Daoy (cell line): ENCODE measurements at regions not wholly inside any gene's neighbourhood (a gene's known extent, or its start where the extent isn't known, plus 50 kb on each side); places are given as distances from the start of the nearest gene placed in this dataset.

ENCODE experiments used
- DNase-seq: peaks from one replicate; pipeline ENCODE4 v3.0.0-alpha.2; 2015; ENCODE audit warnings: low read depth

DNA sequence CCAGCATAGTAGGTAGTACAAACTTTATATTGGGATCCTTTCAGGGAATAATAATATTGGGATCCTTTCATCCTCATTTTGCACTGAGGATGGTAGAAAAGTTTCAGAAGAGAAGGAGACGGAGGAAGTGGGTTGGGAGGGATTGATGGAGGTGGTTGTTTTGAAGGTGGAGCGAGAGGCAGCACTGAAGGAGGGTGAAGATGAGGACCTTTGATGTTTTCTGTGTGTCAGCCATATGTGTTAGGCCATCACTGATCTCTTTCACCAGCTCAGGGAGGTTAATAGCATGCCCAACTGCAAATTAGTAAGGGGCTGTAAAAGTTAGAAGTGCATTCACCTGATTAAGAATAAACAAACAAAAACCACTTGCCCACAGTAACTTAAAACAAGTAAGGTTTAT, 275.5 kb upstream of the B3GAT1 start:
- DNase-seq = no peak

DNA sequence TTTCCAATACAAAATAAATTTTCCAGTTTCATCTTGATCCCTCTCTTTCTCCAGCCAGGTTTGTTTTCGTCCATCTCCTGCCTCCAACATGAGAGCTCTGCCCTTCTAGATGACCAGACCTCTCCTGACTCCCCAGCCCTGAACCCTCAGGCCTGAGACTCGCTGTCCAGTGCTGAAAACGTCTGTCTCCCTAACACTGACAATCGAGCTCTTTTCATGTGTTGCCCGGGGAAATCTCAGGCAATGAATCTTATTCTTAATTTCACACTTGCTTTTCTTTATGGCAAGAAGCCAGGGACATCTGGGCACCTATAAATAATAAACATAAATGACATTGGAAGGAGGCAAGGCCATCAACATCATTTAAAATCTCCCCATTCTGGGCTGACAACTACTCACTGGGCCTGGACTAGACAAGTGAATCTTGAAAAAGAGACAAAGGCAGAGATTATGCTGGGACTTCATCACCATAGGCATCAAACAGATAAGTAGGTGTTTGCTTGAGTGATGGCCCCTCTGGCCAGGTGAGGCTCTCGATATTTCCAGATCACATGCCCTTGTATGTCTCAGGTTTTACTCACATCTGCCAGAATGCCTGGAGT, 274.5 kb upstream of the B3GAT1 start:
- no peak for DNase-seq

DNA sequence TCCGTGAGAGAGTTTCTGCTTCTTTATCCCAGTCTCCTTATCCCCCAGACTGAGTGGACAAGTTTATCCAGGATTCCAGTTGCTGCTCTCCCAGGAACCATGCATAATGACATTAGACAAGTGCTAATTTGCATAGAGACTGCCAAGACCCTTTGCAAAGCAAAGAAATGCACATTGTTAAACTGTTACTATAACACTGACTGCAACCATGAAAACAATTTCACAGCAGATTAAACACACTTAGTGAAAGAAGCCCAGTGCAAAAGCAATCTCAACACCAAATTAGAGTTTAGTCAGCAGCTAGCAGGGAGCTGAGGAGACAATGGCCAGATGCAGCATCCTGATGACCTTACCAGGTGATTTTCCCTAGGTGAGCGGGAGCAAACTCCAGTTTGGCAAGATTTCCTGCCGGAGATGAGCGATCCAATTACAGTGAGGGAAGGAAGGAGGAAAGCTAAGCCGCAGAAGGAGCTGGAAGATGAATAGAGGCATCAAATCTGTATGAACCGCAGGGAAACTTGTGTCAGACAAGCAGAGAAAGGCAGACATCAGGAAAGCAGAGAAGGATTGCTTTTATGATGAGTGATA, 273.8 kb upstream of the B3GAT1 start:
- no peak for DNase-seq

GRCh38 chr11:134684576-134684975, 272.5 kb upstream of the B3GAT1 start:
- DNase-seq = no peak

- DNase-seq = no peak
Measured at GRCh38 chr11:134683860-134684259, 271.8 kb upstream of the B3GAT1 start.

- no peak for DNase-seq
Measured at GRCh38 chr11:134682577-134682976, 270.5 kb upstream of the B3GAT1 start.

DNA sequence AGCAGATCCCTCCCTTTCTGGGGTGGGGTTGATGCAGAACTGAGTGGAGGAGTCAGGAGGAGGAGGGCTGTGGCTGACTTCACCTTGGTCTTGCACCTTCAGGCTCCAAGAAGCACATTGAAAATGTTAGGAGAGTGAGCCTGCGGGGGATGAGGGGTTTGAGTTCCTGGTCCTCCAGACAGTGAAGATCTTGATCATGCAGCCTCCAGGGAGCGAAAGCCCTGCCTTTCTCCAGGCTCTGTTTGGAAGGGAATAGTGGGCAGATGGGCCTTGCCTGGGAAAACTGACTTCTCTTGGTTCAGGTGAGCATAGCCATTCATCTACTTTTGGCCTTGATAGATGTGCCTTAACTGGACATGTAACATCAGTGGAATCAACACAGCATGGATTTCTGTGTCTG, 267.6 kb upstream of the B3GAT1 start:
- no peak for DNase-seq

GRCh38 chr11:134678744-134679143, 266.7 kb upstream of the B3GAT1 start:
- no peak for DNase-seq

GRCh38 chr11:134677891-134678551, 266.0 kb upstream of the B3GAT1 start:
- DNase-seq = no peak

- no peak for DNase-seq
Measured at GRCh38 chr11:134677397-134677822, 265.4 kb upstream of the B3GAT1 start.

DNA sequence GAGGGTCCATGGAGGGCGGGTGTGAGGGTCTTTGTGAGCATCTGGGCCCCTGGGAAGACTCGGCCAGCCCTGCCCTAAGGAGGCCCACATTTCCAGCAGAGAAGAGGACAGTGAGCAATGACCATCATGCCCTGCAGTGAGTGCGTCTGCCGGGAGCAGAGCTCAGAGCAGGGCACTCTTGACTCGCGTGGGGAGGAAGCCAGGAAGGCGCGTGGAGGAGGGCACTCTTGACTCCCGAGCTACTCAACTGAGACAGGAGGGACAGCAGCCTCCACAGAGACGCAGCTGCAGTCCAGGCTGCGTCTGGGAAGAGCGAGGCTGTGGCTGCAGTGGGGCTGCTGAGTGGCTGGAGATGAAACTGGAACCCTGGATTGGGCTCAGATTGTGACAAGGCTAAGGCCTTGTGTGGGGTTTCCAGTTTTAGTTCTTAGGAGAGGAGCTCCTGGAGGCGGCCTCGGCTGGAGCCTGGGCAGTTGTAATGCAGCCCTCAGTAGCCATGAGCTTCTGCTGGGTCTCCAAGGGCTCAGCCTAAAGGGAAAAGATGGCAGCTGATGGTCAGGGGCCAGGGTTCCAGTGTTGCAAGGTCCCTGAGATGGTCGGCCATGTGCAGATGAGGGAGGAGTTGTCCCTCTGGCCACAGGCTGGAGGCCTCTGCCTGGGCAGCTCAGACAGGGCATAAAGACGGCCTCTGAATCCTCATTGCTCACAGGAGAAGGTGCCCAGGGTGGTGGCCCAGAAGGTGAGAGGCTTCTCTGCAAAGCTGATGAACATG, 264.7 kb upstream of the B3GAT1 start:
- DNase-seq = no peak

- DNase-seq = no peak
Measured at GRCh38 chr11:134675983-134676382, 263.9 kb upstream of the B3GAT1 start.

- no peak for DNase-seq
Measured at GRCh38 chr11:134674974-134675373, 262.9 kb upstream of the B3GAT1 start.

DNA sequence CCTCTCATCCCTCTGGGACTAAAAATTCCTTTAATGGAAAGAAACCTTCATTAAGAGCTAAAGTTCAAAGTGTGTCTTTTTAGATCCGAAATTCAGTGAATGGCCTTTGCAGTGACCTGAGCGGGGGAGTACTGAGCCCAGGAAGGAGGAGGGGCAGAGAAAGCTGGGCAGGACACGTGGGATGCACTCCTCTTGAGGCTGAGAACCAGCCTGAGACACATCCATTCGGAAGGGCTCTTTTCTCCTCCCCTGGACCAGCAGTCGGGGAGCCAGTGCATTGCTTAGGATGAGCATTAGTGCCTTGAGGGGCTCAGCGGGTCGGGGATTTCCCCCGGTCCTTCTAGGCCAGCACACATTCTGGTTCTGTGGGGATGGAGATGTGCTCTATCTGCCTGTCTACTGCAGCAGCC, 258.9 kb upstream of the B3GAT1 start:
- DNase-seq = no peak

DNA sequence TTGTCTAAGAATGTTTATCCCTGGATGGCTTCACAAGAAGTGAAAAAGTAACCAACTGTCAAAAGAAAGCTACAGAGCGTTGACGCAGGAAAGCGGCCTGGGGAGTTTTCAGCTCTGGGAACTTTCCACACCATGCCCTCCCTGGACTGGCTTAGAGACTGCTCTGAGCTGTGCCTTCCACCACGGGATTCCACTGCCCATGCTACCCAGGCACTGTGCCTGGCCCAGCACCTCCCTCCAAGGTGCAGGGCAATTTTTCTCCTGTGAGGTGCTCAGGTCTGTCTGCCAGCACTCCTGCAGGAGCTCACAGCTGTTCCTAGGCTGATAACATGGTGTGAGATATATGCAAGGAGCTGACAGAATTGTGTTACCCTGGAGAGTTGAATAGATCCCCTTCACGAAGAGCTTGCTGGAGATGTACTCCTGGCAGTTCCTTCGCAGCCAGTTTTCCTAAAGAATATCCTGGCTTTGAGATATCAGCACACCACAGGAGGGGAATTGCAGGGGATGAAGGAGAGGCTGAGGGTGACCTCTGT, 258.3 kb upstream of the B3GAT1 start:
- no peak for DNase-seq

GRCh38 chr11:134669796-134670195, 257.8 kb upstream of the B3GAT1 start:
- no peak for DNase-seq

DNA sequence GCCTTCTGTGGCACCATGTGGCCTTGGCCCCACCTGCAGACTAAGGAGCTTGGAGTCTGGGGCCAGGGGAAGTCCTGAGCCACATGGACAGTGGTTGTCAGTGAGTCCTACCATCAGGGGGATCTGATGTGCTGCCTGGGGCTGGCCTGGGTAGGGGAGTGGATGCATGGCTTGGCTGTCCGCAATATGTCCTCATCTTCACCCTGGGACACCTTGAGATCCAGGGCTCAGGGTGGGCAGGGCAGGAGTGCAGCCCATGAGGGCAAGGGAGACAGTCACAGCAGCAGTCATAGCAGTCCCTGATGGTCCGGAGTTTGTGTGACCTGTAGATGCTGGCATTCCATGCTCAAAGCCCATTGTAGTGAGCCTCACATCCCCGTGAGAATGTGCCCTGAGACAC, 256.8 kb upstream of the B3GAT1 start:
- no peak for DNase-seq

- no peak for DNase-seq
Measured at GRCh38 chr11:134668076-134668475, 256.0 kb upstream of the B3GAT1 start.

GRCh38 chr11:134667505-134667904, 255.5 kb upstream of the B3GAT1 start:
- DNase-seq = no peak

DNA sequence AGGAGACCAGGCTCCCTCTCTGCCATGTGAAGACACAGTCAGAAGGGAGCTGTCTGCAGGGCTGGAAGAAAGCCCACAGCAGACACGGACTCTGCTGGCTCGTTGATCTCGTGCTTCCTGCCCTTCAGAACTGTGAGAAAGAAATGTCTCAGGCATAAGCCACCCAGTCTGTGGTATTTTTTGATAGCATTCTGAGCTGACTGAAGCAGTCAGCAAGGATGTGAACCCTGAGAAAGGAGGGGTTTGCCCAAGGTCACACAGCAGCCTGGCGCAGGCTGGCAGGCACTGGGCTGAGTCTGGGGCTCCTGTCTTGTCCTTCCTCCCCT, 255.1 kb upstream of the B3GAT1 start:
- no peak for DNase-seq

DNA sequence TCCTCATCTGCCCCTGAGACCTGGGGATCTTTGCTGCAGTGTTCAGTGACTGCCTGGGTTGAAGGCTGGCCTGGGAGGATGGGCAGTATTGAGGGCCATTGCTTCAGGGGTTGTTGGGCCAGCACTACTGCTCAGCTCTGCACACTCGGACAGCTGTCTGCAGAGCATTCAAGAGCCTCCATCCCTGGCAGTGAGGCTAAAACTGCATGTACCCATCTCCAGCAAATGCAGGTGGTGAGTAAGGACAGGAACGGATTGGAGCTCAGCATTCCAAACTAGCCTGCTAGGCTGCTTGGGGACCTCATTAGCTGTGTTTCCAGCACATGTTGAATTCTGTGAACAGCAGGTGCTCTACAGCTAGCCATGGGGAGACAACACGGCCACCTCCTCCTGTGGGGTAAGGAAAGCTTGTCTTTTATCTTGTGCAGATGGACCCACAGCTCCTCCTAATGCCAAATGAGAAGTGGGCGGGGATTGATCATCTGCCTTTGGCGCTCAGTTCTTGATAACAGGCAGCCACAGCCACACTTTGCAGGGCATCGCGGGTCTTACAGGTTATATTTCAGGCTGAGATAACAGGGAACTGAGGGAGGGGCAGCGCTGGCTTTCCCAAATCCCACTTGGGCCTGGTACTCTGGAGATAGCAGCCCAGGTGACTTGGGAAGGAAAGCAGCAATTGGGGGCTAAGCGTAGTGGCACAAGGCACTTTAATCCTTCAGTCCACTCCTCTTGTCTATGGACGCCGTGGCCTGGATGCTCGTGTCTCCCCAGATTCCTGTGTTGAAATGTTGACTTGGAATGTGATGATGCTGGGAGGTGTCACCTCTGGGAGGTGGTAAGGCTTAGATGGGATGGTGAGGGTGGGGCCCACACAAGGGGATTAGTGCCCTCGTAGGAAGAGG, 254.5 kb upstream of the B3GAT1 start:
- no peak for DNase-seq
